Astrocyte (in vitro differentiated cells and primary cell): ENCODE measurements at regions not wholly inside any gene's neighbourhood (a gene's known extent, or its start where the extent isn't known, plus 50 kb on each side); places are given as distances from the start of the nearest gene placed in this dataset.

Experiments used
- DNase-seq: peaks from one replicate; pipeline ENCODE4 v3.0.0-alpha.2; 2010; ENCODE audit warnings: low read depth
- FAIRE-seq: peaks from 2 replicates; lab custom pipeline; 2011; peaks lifted over from hg19 to GRCh38; lab: Jason Lieb, UNC
- H2AFZ ChIP-seq: 2 replicates; pipeline ENCODE4 v1.6.0; 2012; ENCODE audit warnings: low read depth, low read length, inconsistent platforms
- H3K27ac ChIP-seq: 2 replicates; pipeline ENCODE4 v1.5.1; 2011; ENCODE audit warnings: low read depth, low read length, inconsistent platforms
- H3K27me3 ChIP-seq: 2 replicates; pipeline ENCODE4 v1.6.0; 2011; ENCODE audit warnings: low read length, inconsistent platforms; ENCODE audit not compliant: insufficient read depth
- H3K36me3 ChIP-seq: 2 replicates; pipeline ENCODE4 v1.5.1; 2011; ENCODE audit warnings: low read length, inconsistent platforms; ENCODE audit not compliant: insufficient read depth
- H3K4me1 ChIP-seq: 2 replicates; pipeline ENCODE4 v1.5.1; 2011; ENCODE audit warnings: low read length, inconsistent platforms; ENCODE audit not compliant: insufficient read depth
- H3K4me2 ChIP-seq: 2 replicates; pipeline ENCODE4 v1.6.0; 2012; ENCODE audit warnings: low read length, inconsistent platforms
- H3K4me3 ChIP-seq: 2 replicates; pipeline ENCODE4 v1.5.1; 2011; ENCODE audit warnings: low read depth, mild to moderate bottlenecking, low read length, inconsistent platforms; ENCODE audit not compliant: insufficient read depth
- H3K79me2 ChIP-seq: 2 replicates; pipeline ENCODE4 v1.6.0; 2012; ENCODE audit warnings: mild to moderate bottlenecking, low read length, inconsistent platforms; ENCODE audit not compliant: insufficient read depth
- H3K9ac ChIP-seq: 2 replicates; pipeline ENCODE4 v1.6.0; 2012; ENCODE audit warnings: mild to moderate bottlenecking, low read length, inconsistent platforms
- H3K9me3 ChIP-seq: 2 replicates; pipeline ENCODE4 v1.5.1; 2012; ENCODE audit warnings: low read depth, mild to moderate bottlenecking, low read length, inconsistent platforms; ENCODE audit not compliant: insufficient read depth
- H4K20me1 ChIP-seq: 2 replicates; pipeline ENCODE4 v1.6.0; 2012; ENCODE audit warnings: low read length, inconsistent platforms; ENCODE audit not compliant: insufficient read depth
- H3K27ac Mint-ChIP-seq: one replicate; pipeline ENCODE4 v1.8.0; 2021; ENCODE audit warnings: mild to moderate bottlenecking, mixed read lengths; ENCODE audit not compliant: unreplicated experiment
- H3K27me3 Mint-ChIP-seq: one replicate; pipeline ENCODE4 v1.8.0; 2021; ENCODE audit warnings: low read depth, mixed read lengths; ENCODE audit not compliant: unreplicated experiment
- H3K36me3 Mint-ChIP-seq: one replicate; pipeline ENCODE4 v1.8.0; 2021; ENCODE audit warnings: low read depth, mixed read lengths; ENCODE audit not compliant: unreplicated experiment
- H3K4me1 Mint-ChIP-seq: one replicate; pipeline ENCODE4 v1.8.0; 2021; ENCODE audit warnings: low read depth, mixed read lengths; ENCODE audit not compliant: unreplicated experiment
- H3K4me3 Mint-ChIP-seq: one replicate; pipeline ENCODE4 v1.8.0; 2021; ENCODE audit warnings: mild to moderate bottlenecking, moderate library complexity, mixed read lengths; ENCODE audit not compliant: unreplicated experiment
- H3K9me3 Mint-ChIP-seq: one replicate; pipeline ENCODE4 v1.8.0; 2021; ENCODE audit warnings: mild to moderate bottlenecking, mixed read lengths; ENCODE audit not compliant: unreplicated experiment
- CTCF ChIP-seq: IDR thresholded peaks from 2 replicates; pipeline ENCODE4 v1.5.1; 2011; ENCODE audit warnings: low read depth, mild to moderate bottlenecking, inconsistent platforms, low read length, moderate library complexity; ENCODE audit not compliant: insufficient read depth
- EZH2 ChIP-seq: IDR thresholded peaks from 2 replicates; pipeline ENCODE4 v1.6.1; 2012; ENCODE audit warnings: mild to moderate bottlenecking, low read length, inconsistent platforms; ENCODE audit not compliant: insufficient read depth

- H3K9ac ChIP-seq: no peak overlapping the region
- no peaks in the 10 kb centered on the region for H4K20me1 ChIP-seq
- Mint-ChIP-seq H3K4me3 (no peak overlapping the region), H3K27ac (no peak overlapping the region), H3K27me3 (no peaks in the 10 kb centered on the region), H3K36me3 (no peaks in the 10 kb centered on the region), H3K9me3 (no peaks in the 10 kb centered on the region), H3K4me1 (peaks cover 19% of the 10 kb centered on the region)
- DNase-seq: no peak
- H3K4me2 ChIP-seq: no peak overlapping the region
- TF ChIP-seq EZH2 (no peak), CTCF (no peak)
- no peak for FAIRE-seq
- H3K27ac ChIP-seq: no peak overlapping the region
- H3K9me3 ChIP-seq: no peaks in the 10 kb centered on the region
- H3K79me2 ChIP-seq: no peaks in the 10 kb centered on the region
- no peaks in the 10 kb centered on the region for H3K36me3 ChIP-seq
- H3K27me3 ChIP-seq: no peaks in the 10 kb centered on the region
- no peak overlapping the region for H2AFZ ChIP-seq
- peaks cover 10% of the 10 kb centered on the region for H3K4me1 ChIP-seq
- no peak overlapping the region for H3K4me3 ChIP-seq
Observed at GRCh38 chr4:11609751-11610150, 181.1 kb upstream of the HS3ST1 start.

DNA sequence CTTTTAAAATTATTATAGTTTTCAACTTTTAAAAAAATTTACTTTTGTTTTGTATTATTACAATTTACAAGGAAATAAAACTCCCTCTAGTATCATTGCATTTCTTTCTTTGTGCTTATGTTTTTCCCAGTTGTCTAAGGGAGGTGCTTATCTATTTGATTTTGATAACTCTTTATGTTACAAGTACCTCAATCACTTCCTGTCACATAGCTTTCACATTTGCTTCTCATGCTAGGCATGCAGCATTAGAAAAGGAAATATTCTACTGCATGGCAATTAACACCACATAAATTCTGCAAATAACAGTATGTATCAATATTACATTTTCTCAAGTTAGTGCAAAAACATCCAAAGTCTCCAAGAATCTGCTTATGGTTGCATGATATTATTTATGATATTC is 180.3 kb upstream of the HS3ST1 start:
- Histone ChIP-seq H3K36me3 (no peaks in the 10 kb centered on the region), H3K27ac (no peak overlapping the region), H3K79me2 (no peaks in the 10 kb centered on the region), H3K4me1 (peaks cover 3% of the 10 kb centered on the region), H4K20me1 (no peaks in the 10 kb centered on the region), H3K4me2 (no peak overlapping the region), H3K4me3 (no peak overlapping the region), H2AFZ (no peak overlapping the region), H3K9me3 (no peaks in the 10 kb centered on the region), H3K27me3 (no peaks in the 10 kb centered on the region), H3K9ac (no peak overlapping the region)
- FAIRE-seq (no peak), DNase-seq (no peak)
- Mint-ChIP-seq H3K27me3 (no peaks in the 10 kb centered on the region), H3K9me3 (no peaks in the 10 kb centered on the region), H3K27ac (no peak overlapping the region), H3K4me1 (peaks cover 12% of the 10 kb centered on the region), H3K4me3 (no peak overlapping the region), H3K36me3 (no peaks in the 10 kb centered on the region)
- no peak for TF ChIP-seq EZH2
- TF ChIP-seq CTCF: no peak

GRCh38 chr4:11606078-11606477 is 177.4 kb upstream of the HS3ST1 start:
- FAIRE-seq (no peak), DNase-seq (no peak)
- no peak overlapping the region for H3K27ac Mint-ChIP-seq
- Histone ChIP-seq H3K4me1 (no peaks in the 10 kb centered on the region), H3K9me3 (no peaks in the 10 kb centered on the region), H3K9ac (no peak overlapping the region), H3K4me2 (no peak overlapping the region), H2AFZ (no peak overlapping the region), H4K20me1 (no peaks in the 10 kb centered on the region), H3K36me3 (no peaks in the 10 kb centered on the region), H3K4me3 (no peak overlapping the region), H3K27me3 (no peaks in the 10 kb centered on the region), H3K27ac (no peak overlapping the region), H3K79me2 (no peaks in the 10 kb centered on the region)
- H3K4me3 Mint-ChIP-seq: no peak overlapping the region
- TF ChIP-seq CTCF (no peak), EZH2 (no peak)
- peaks cover 8% of the 10 kb centered on the region for H3K4me1 Mint-ChIP-seq
- H3K27me3 Mint-ChIP-seq: no peaks in the 10 kb centered on the region
- no peaks in the 10 kb centered on the region for H3K36me3 Mint-ChIP-seq
- H3K9me3 Mint-ChIP-seq: no peaks in the 10 kb centered on the region
